HL-60/S4 treated with retinoic acid at 250 ng/mL for 4 days and 3 days (cell line): ENCODE measurements at regions not wholly inside any gene's neighbourhood (a gene's known extent, or its start where the extent isn't known, plus 50 kb on each side); places are given as distances from the start of the nearest gene placed in this dataset.
"Not testable (repeated sequence)": the region's sequence is repeated elsewhere in the genome, so short reads cannot be mapped to it uniquely, and the experiment has no call there.

Experiments
- in situ Hi-C: fragments of 300-500 bp; cut with MboI; formaldehyde crosslinking; loops from 2 replicates; pipeline ENCODE4 v1.7.0; 2022; ENCODE audit warnings: low sequenced_read_pairs

GRCh38 chr11:10975287-10975721 lies 117.5 kb upstream of the ZBED5 start:
- in situ Hi-C loops = no loop called here

DNA sequence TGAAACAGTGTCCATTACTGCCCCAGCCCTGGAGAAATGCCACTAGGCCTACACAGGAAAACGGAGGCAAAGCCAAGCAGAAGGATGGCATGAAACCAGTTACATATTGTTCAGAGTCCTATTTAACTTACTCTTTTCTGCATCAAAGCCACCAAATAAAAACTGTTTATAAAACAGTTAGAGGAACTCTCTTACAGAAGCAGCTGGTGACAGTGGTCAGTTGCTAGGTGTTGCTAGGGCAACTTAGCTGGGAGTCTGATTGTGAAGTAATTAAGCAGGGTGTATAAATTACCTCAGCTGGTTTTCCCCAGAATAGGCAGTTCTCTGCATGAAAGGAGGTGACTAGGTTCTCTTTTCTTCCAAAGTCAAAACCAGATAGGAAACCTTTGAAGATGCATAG lies 115.6 kb upstream of the ZBED5 start:
- in situ Hi-C loops = no loop called here

GRCh38 chr11:10970926-10971325 lies 113.1 kb upstream of the ZBED5 start:
- in situ Hi-C loops = no loop called here

GRCh38 chr11:10969387-10969786 lies 111.5 kb upstream of the ZBED5 start:
- in situ Hi-C loops = no loop called here

DNA sequence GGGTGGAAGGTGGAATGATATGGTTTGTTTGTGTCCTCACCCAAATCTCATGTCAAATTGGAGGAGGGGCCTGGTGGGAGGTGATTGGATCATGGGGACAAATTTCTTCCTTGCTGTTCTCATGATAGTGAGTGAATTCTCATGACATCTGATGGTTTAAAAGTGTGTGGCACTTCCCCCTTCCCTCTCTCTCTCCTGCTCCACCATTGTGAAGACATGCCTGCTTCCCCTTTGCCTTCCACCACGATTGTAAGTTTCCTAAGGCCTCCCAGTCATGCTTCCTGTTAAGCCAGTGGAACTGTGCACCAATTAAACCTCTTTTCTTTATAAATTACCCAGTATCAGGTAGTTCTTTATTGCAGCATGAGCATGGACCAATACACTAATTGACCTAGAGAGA lies 99.0 kb upstream of the ZBED5 start:
- in situ Hi-C loops = not testable (repeated sequence)

DNA sequence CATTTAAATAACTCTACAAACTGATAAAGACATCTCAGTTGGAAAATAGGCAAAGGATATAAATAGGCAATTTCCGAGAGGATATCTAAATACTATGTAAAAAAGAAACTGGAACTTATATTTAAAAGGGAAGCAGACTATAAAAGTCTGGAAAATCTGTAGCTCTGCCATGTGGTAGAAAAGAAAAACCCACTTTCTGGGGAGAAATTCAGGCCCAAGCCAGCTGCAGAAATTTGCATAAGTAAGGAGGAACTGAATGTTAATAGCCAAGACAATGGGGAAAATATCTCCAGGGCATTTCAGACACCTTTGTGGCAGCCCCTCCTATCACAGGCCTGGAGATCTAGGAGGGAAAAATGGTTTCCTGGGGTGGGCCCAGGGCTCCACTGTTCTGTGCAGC lies 97.8 kb upstream of the ZBED5 start:
- in situ Hi-C loops = no loop called here

DNA sequence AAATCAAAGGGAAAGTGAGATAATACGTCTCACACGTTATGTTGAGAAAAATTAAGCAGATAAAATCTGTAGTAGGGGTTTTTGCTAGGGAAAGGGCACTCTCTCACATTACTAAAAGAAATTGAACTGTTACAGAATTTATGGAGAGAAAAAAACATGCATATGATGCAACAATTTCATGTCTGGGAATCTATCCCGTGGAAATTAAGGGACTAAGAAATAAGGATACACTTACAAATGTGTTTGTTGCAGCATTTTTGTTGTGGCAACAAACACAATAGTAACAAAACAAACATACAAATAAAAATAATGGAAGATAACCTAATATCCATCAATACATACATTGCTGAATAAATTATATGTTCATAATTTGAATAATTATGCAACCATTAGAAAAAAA lies 96.3 kb upstream of the ZBED5 start:
- in situ Hi-C loops = no loop called here

DNA sequence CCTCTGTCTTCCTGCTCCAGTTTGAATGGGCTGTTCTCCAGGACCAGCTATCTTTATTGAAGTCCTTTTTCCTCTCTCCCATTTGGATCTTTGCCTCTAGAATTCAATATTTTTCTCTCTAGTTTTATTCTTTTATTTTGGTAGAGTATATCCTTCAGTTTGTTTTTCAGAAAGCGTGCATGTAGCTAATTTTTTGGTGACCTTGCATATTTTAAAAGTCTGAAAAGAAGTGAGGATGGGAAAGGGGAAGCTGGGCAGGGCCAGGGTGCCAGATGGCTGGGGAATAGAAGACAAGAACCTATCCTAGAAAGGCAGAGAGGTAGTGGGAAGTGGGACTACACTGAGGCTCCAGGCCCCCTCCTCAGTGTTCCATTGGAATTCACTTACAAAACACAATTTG lies 95.0 kb upstream of the ZBED5 start:
- in situ Hi-C loops = no loop called here

DNA sequence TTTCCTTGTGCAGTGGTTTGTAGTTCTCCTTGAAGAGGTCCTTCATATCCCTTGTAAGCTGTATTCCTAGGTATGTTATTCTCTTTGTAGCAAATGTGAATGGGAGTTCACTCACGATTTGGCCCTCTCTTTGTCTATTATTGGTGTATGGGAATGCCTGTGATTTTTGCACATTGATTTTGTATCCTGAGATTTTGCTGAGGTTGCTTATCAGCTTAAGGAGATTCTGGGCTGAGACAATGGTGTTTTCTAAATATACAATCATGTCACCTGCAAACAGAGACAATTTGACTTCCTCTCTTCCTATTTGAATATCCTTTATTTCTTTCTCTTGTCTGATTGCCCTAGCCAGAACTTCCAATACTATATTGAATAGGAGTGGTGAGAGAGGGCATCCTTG lies 90.1 kb upstream of the ZBED5 start:
- in situ Hi-C loops = loop anchor here (25.0 kb wide), 1 partner anchor 839 kb away; no protein-coding TSS in a partner anchor

DNA sequence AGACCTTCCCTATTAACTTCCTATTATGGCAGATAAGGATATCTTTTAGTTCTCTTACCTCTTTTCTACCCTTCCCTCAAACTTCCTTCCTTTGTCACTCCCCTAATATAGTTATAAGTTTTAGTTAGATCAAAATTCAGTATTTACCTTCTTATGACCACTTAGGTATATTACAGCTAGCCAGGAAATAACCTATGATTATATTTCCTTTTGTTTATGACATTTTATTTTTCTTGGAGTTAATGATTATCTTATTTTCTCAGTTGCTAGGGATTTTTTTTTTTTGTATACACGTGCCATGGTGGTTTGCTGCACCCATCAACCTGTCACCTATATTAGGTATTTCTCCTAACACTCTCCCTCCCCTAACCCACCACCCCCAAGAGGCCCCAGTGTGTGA lies 88.2 kb upstream of the ZBED5 start:
- in situ Hi-C loops = loop anchor here (25.0 kb wide), 1 partner anchor 841 kb away; no protein-coding TSS in a partner anchor

- in situ Hi-C loops = loop anchor here (25.0 kb wide), 1 partner anchor 842 kb away; no protein-coding TSS in a partner anchor
Measured at GRCh38 chr11:10945196-10945595, 87.3 kb upstream of the ZBED5 start.

GRCh38 chr11:10943968-10944367 lies 86.1 kb upstream of the ZBED5 start:
- in situ Hi-C loops = loop anchor here (25.0 kb wide), 1 partner anchor 843 kb away; no protein-coding TSS in a partner anchor

GRCh38 chr11:10942620-10943019 lies 84.8 kb upstream of the ZBED5 start:
- in situ Hi-C loops = loop anchor here (25.0 kb wide), 1 partner anchor 845 kb away; no protein-coding TSS in a partner anchor

- in situ Hi-C loops = loop anchor here (25.0 kb wide), 1 partner anchor 845 kb away; no protein-coding TSS in a partner anchor
Measured at GRCh38 chr11:10941871-10942270, 84.0 kb upstream of the ZBED5 start.

- in situ Hi-C loops = loop anchor here (25.0 kb wide), 1 partner anchor 846 kb away; no protein-coding TSS in a partner anchor
Measured at GRCh38 chr11:10941414-10941813, 83.6 kb upstream of the ZBED5 start.

GRCh38 chr11:10938650-10939387 lies 81.0 kb upstream of the ZBED5 start:
- in situ Hi-C loops = loop anchor here (25.0 kb wide), 1 partner anchor 848 kb away; no protein-coding TSS in a partner anchor

- in situ Hi-C loops = loop anchor here (25.0 kb wide), 1 partner anchor 849 kb away; no protein-coding TSS in a partner anchor
Measured at GRCh38 chr11:10938231-10938630, 80.4 kb upstream of the ZBED5 start.

- in situ Hi-C loops = loop anchor here (25.0 kb wide), 1 partner anchor 850 kb away; no protein-coding TSS in a partner anchor
Measured at GRCh38 chr11:10937385-10937771, 79.5 kb upstream of the ZBED5 start.

DNA sequence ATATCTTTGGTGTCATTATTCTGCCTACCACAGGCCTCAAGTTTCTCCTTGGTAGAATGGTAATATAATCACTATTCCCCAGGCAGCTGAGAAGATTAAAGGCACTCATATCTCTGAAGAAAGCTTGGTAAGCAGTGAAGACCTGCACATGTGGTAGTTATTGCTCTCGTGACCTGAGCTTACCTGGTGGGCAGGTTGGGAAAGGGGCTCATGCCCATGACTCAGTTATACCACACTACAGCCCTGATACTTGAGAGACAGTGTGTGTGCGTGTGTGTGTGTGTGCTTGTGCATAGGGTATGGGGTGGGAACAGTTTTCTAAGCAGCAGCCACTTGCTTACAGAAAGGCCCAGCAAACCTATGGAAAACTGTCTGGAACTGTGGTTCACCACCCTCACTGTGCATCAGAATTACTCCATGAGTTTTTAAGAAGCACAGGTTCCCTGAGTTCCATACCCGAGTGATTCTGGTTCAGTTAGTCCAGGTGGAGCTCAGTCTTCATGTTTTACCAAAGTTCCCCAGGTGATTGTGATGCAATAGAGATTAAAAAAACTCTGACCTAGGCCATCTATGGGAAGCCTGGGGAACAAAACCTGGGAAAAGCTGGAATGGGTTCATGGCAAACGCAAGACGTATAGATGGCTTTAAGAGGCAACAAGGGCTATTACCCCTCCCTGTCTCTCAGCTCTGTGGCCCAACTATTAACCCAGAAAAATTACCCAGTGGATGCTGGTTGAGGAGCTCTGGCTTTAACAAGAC lies 79.0 kb upstream of the ZBED5 start:
- in situ Hi-C loops = loop anchor here (25.0 kb wide), 1 partner anchor 850 kb away; no protein-coding TSS in a partner anchor

- in situ Hi-C loops = loop anchor here (25.0 kb wide), 1 partner anchor 852 kb away; no protein-coding TSS in a partner anchor
Measured at GRCh38 chr11:10935015-10935559, 77.2 kb upstream of the ZBED5 start.

- in situ Hi-C loops = loop anchor here (25.0 kb wide), 1 partner anchor 853 kb away; no protein-coding TSS in a partner anchor
Measured at GRCh38 chr11:10934293-10934860, 76.5 kb upstream of the ZBED5 start.
